ENCODE measurements at regions not wholly inside any gene's neighbourhood (a gene's known extent, or its start where the extent isn't known, plus 50 kb on each side); places are given as distances from the start of the nearest gene placed in this dataset.

DNA sequence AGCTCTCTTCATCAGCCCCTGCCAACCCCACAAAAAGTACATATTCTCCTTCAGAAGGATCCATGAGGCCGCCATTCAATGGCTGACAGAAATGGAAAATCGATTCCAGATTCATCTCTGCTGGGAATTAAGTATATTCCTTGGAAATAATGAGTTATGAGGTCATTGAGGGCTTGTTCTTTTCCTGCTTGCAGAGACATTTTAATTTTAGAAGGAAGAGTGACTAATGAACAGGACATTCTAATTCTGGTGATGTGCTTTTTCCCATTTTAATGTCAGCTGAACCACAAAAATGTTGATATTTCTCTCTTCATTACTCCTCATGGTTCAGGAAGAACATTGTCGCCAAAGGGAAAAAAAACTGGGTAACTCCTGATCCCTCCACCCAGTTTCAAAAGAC, 314.0 kb downstream of the PIK3R1 start:
- no peak for TF ChIP-seq POLR2AphosphoS5 (IDR thresholded peaks at IDR 0.05; ENCODE audit: low read depth, low read length)
- no peak for TF ChIP-seq SIN3A (IDR thresholded peaks at IDR 0.05; ENCODE audit: borderline replicate concordance, insufficient read depth, low read length)
- TF ChIP-seq TAF1 (IDR thresholded peaks at IDR 0.05; ENCODE audit: borderline replicate concordance, insufficient read depth, low read length): no peak
- TF ChIP-seq, protein P1, sequence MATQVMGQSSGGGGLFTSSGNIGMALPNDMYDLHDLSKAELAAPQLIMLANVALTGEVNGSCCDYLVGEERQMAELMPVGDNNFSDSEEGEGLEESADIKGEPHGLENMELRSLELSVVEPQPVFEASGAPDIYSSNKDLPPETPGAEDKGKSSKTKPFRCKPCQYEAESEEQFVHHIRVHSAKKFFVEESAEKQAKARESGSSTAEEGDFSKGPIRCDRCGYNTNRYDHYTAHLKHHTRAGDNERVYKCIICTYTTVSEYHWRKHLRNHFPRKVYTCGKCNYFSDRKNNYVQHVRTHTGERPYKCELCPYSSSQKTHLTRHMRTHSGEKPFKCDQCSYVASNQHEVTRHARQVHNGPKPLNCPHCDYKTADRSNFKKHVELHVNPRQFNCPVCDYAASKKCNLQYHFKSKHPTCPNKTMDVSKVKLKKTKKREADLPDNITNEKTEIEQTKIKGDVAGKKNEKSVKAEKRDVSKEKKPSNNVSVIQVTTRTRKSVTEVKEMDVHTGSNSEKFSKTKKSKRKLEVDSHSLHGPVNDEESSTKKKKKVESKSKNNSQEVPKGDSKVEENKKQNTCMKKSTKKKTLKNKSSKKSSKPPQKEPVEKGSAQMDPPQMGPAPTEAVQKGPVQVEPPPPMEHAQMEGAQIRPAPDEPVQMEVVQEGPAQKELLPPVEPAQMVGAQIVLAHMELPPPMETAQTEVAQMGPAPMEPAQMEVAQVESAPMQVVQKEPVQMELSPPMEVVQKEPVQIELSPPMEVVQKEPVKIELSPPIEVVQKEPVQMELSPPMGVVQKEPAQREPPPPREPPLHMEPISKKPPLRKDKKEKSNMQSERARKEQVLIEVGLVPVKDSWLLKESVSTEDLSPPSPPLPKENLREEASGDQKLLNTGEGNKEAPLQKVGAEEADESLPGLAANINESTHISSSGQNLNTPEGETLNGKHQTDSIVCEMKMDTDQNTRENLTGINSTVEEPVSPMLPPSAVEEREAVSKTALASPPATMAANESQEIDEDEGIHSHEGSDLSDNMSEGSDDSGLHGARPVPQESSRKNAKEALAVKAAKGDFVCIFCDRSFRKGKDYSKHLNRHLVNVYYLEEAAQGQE (IDR thresholded peaks at IDR 0.05; ENCODE audit: insufficient read depth in 1 of 2, low read depth in 2 of 2, low read length in 2 of 2): no peak

Data from PFSK-1 (cell line).